ENCODE measurements at regions not wholly inside any gene's neighbourhood (a gene's known extent, or its start where the extent isn't known, plus 50 kb on each side); places are given as distances from the start of the nearest gene placed in this dataset.

GRCh38 chr20:50416269-50417022 is 93.7 kb upstream of the PTPN1 start:
- TF ChIP-seq YY1 (IDR thresholded peaks at IDR 0.05; ENCODE audit: insufficient read depth, insufficient read length), result no peak
- no peak for TF ChIP-seq ZNF274 (IDR thresholded peaks at IDR 0.05; ENCODE audit: low read depth, low read length)
- TF ChIP-seq SUZ12 (IDR thresholded peaks at IDR 0.05; ENCODE audit: extremely low read depth, insufficient read depth, insufficient read length), result no peak

Measured in NT2/D1 (cell line).